Motor neuron (in vitro differentiated cells): ENCODE measurements at regions not wholly inside any gene's neighbourhood (a gene's known extent, or its start where the extent isn't known, plus 50 kb on each side); places are given as distances from the start of the nearest gene placed in this dataset.

Experiments
- ATAC-seq, 8 experiments: fragments of 200-7000 bp; cut with Tn5 transposase; replicated peaks in 6 of 8; 2 replicates each; pipeline ENCODE4 v1.8.0; 2021; ENCODE audit warnings: mild to moderate bottlenecking in 8 of 8, moderate library complexity in 8 of 8
- H3K27ac ChIP-seq, 2 donors: fragments of 250-450 bp; sonication (Bioruptor Pico); 2 replicates each; pipeline ENCODE4 v1.9.0; 2021; ENCODE audit warnings: antibody characterized with exemption in 2 of 2, mild to moderate bottlenecking in 2 of 2, moderate library complexity in 1 of 2
- H3K4me1 ChIP-seq, 2 donors: fragments of 250-450 bp; sonication (Bioruptor Pico); replicated peaks in 1 of 2; 2 replicates each; pipeline ENCODE4 v1.6.1; 2021; ENCODE audit warnings: antibody characterized with exemption in 2 of 2, mild to moderate bottlenecking in 2 of 2, moderate library complexity in 1 of 2
- H3K4me3 ChIP-seq, 5 donors: fragments of 250-450 bp; sonication (Bioruptor Pico); 2 replicates each; pipeline ENCODE4 v1.9.0; 2021; ENCODE audit warnings: antibody characterized with exemption in 5 of 5, mild to moderate bottlenecking in 5 of 5, moderate library complexity in 4 of 5
- WGBS, 10 experiments: fragments of 450-650 bp; shearing (Covaris generic); methylation state at CpG; one replicate each; pipeline ENCODE4 v1.0.0; 2022; 5-methylcytosine and 5-hydroxymethylcytosine counted together
- in situ Hi-C, 9 experiments: fragments of 400-800 bp; cut with MboI; loops; one replicate each; pipeline ENCODE4 v1.15.0; 2021; ENCODE audit warnings: low sequenced_read_pairs in 9 of 9, low pct_unique_long_range_greater_than_20kb in 2 of 9; ENCODE audit not compliant: unreplicated experiment in 9 of 9

DNA sequence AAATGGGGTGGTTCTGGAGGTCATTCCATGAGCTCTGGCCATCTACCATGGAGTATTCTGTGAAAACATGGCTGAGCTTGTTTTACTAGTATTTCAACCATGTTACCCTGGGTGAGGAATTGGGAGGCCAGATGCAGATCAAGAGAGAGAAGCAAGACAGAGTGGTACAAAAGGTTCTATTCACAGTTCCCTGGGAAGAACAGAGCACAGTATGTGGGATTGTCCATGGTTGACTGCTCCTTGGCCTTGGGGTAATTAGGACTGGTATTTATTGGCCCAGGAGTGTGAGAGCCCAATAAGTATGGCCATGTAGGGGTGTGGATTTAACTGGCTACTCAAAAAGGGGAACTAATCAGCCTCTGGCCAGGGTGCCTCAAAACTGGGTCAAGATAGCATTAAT, 239.7 kb upstream of the GATB start:
- Histone ChIP-seq H3K27ac (no peak overlapping the region), H3K4me3 (no peak overlapping the region), H3K4me1 (peaks cover 0 to 2% of the 10 kb centered on the region in 2 donors)
- no peak for ATAC-seq
- in situ Hi-C loops = no loop called here

DNA sequence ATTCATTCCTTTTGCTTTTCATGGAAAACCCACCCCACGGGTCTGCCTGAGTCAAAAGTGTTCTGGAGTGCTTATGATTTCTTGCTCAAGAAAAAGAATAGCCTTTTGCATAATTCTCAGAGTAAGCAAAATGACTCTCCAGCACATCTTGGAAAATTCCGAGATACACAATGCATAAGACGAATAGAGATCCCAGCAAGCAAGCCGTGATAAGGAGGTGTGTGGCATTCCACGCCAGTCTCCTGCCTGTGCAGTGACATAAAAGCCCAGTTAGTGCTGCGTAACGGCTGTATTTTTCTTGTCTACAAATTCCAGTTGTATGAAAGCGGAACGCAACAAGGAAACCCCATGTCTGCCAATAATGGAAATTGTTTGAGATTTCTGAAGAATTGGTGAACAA, 237.9 kb upstream of the GATB start:
- in situ Hi-C loops = no loop called here
- Histone ChIP-seq H3K27ac (no peak overlapping the region), H3K4me1 (peaks cover 0 to 2% of the 10 kb centered on the region in 2 donors), H3K4me3 (no peak overlapping the region)
- ATAC-seq = no peak
- 44 to 100% (median 87%) methylated on average over 1 to 9 of the region's 9 CpGs; no CpG with 5 or more reads in 2 of the 10 experiments for WGBS, 10 experiments

DNA sequence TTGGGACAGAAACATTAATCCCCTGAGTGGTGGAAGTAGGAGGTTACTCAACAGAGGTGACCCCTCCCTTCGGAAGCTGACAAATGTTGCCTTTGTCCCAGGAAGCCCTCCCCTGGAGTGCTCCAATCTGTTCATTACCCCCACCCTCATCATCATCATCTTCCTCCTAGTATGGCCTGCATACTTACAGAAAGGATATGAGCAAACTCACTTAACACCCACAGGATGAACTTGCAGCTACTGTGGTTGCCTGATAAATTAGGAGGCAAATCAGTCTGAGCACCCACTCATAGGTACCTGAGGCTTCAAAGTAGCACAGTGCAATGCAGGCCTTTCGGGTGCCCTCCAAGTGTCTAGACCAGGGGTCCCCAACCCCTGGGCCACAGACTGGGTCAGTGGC, 236.7 kb upstream of the GATB start:
- no peak overlapping the region for H3K4me3 ChIP-seq
- no peak for ATAC-seq
- H3K4me1 ChIP-seq = peaks cover 8 to 15% of the 10 kb centered on the region in 2 donors
- H3K27ac ChIP-seq = no peak overlapping the region
- 88% methylated on average over 2 of the region's 2 CpGs; no CpG with 5 or more reads in 9 of the 10 experiments for WGBS, 10 experiments
- in situ Hi-C loops = no loop called here

DNA sequence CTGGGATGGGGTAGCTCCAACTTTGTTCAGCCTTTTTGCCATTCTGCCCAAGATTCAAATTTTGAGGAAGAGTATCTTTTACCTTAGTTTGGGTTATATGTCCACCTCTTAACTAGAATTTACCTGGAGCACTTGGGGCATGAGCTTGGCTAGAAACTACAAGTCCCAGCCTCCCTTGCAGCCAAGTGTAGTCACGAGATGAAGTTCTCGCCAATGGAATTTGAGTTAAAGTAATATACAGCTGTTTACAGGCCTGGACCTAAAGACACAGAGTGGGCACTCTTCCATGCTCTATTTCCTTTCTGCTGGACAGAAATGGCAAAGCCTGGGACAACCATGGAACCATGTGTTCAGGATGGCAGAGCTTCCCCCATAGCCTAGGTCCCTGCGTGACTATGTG, 233.6 kb upstream of the GATB start:
- WGBS, 10 experiments = 90 to 100% (median 100%) methylated on average over 2 of the region's 3 CpGs; no CpG with 5 or more reads in 5 of the 10 experiments
- H3K4me3 ChIP-seq = no peak overlapping the region
- peaks cover 22 to 31% of the 10 kb centered on the region in 2 donors for H3K4me1 ChIP-seq
- in situ Hi-C loops = no loop called here
- no peak for ATAC-seq
- no peak overlapping the region for H3K27ac ChIP-seq

DNA sequence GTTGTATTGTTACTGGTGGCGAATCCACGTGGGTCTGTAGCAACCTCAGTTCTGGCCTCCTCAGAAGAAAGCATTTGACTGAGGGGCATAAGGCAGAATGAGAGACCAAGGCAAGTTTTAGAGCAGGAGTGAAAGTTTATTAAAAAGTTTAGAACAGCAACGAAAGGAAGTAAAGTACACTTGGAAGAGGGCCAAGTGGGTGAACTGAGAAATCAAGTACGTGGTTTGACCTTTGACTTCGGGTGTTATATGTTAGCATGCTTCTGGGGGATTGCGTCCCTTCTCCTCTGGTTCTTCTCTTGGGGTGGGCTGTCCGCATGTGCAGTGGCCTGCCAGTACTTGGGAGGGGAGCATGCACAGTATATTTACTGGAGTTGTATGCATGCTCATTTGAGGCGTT, 232.7 kb upstream of the GATB start:
- peaks cover 22 to 31% of the 10 kb centered on the region in 2 donors for H3K4me1 ChIP-seq
- 60 to 100% (median 86%) methylated on average over 1 to 7 of the region's 8 CpGs; no CpG with 5 or more reads in 1 of the 10 experiments for WGBS, 10 experiments
- H3K27ac ChIP-seq = no peak overlapping the region
- no peak overlapping the region for H3K4me3 ChIP-seq
- in situ Hi-C loops = no loop called here
- ATAC-seq = no peak

DNA sequence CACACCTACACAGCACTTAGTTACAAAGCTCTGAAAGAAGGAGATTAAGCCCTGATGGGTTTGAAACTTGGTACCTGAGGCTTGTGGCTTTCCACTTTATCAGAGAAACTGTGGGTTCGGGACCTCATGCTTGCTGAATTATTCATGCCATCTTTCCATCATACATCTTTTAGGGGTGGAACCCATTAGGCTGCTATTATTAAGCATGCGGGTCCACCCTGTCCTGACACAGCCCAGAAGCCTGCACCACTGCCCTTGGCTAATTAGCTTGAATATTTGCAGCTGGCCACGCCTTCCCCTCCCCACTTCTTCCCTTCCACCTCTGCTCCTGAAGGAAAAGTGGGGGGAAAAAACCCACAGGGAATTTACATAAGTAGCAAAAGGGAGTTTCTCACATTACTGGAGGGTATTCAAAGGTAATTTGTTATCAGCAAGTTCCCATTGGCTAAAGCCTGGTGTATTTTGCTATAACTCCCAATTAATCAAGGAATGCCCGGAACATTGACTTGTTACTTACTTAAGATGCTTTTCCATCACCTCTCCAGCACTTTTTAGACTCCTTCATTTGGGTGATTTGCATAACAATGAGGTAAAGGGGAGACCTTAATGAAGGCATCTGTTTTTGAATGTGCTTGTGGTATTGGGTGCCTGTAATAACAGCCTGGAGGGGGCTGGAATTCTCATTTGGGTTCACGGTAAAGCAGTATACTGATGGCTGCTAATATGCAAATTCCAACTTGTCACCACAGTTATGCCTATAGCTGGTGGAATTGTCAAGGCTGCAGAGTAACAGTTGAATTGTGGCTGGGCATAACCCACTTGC, 231.7 kb upstream of the GATB start:
- 0 to 73% (median 16%) methylated on average over 2 to 4 of the region's 5 CpGs; no CpG with 5 or more reads in 1 of the 10 experiments for WGBS, 10 experiments
- Histone ChIP-seq H3K4me3 (no peak overlapping the region), H3K27ac (no peak overlapping the region), H3K4me1 (peaks cover 22 to 29% of the 10 kb centered on the region in 2 donors)
- peak; percentile 34 to 95 (median 91) for ATAC-seq
- in situ Hi-C loops = no loop called here

DNA sequence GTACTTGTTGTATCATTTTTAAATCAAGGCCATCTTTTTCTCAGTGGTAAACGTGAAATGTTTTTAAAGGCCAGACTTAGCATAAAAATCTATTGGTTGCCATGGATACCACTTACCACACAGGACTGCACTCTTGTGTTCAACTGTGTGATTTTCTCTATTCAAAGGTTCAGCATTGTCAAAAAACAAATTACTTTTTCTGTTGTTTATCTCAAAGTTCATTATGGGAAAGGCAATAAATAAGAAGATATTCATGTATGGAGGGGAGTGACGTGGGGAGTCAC, 231.0 kb upstream of the GATB start:
- WGBS, 10 experiments = 7 to 78% (median 29%) methylated on average over 1 to 2 of the region's 2 CpGs; no CpG with 5 or more reads in 1 of the 10 experiments
- no peak overlapping the region for H3K4me3 ChIP-seq
- no peak overlapping the region for H3K27ac ChIP-seq
- in situ Hi-C loops = no loop called here
- ATAC-seq = peak in 5 of 8 experiments; percentile 53 to 85 (median 68)
- peaks cover 22 to 29% of the 10 kb centered on the region in 2 donors for H3K4me1 ChIP-seq

DNA sequence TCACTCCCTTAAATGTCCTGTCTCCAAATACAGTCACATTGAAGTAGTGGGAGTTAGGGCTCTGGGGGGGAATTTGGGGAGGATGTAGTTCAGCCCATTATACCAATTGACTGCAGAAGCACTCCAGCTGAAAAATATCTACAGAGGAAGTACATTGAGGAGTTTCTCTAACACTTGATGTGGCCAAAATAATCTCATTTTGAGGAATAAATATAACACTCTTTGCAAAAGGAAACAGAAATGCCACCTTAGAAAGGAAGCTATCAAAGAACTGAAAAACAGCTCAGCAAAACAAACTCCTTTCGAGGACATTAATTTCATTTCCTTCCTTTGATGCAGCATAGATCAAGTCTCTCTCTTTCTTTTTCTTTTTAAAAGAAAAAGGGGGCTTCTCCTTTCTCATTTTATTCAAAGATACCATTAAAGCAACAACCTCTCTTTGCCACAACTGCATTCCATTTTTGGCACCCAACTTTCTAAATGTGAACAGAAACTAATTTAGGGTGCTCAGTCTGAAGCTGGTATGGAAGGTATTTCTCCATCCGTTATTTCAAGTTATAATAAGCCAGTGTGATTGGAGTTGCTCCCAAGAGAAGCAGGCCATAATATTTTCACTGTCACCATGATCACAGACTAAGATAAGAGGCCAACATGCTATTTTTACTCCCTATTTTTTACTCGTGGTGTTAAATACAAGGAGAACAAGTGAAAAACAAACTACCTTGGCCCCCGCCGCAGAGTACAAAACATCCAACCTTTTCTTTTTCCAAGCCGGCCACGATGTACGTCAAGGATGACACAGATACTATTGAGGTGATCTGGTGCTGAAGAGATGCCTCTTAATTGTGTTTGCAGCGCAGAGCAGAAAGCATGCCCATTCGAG, 230.4 kb upstream of the GATB start:
- in situ Hi-C loops = no loop called here

DNA sequence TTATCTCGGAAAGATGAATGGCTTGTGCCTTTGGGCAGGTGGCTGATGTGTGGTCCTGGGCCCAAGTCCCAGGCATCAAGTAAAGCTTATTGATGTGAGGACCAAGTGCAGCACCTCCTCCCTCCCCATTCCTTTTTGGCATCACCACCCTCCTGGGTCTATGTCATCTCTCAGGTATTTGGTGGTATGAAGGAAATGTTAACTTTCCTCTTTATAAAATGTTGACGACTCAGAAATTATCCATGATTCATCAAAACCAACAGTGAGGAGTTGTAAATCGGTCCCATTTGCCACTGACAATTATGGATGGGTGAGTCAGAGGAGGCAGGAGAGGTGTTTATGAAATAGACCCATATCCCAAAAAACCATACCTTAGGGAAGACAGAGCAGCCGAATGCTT, 229.4 kb upstream of the GATB start:
- Histone ChIP-seq H3K27ac (no peak overlapping the region), H3K4me1 (peaks cover 22 to 29% of the 10 kb centered on the region in 2 donors), H3K4me3 (no peak overlapping the region)
- 14 to 95% (median 40%) methylated on average over 1 to 4 of the region's 4 CpGs; no CpG with 5 or more reads in 3 of the 10 experiments for WGBS, 10 experiments
- peak in 2 of 8 experiments; percentile 8 to 41 for ATAC-seq
- in situ Hi-C loops = no loop called here

More for the DNA sequence above, 230.4 kb upstream of the GATB start:
- Histone ChIP-seq H3K27ac (no peak overlapping the region), H3K4me3 (no peak overlapping the region), H3K4me1 (peaks cover 22 to 29% of the 10 kb centered on the region in 2 donors)
- peak in 5 of 8 experiments; percentile 55 to 85 (median 65) for ATAC-seq
- 26 to 92% (median 59%) methylated on average over 2 to 10 of the region's 10 CpGs for WGBS, 10 experiments

DNA sequence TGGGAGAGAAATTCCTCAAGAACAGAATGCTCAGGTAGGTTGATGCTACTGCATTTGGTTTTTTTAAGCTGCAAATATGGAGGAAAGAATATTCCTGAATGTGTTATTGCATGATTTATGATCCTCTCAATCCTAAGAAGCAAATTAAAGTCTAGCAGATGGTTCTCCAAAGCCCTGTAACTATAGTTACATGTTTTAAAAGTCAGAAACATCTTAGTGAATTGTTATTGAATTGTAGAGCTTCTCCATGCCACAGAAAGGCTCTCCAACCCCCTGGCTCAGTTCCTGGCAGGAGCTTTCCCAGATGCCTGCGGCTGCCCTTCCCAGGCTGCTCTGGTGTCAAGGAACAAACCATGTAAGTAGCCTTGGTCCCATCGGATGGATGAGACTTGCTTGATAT, 227.8 kb upstream of the GATB start:
- Histone ChIP-seq H3K4me1 (peaks cover 26 to 32% of the 10 kb centered on the region in 2 donors), H3K27ac (no peak overlapping the region), H3K4me3 (no peak overlapping the region)
- no peak for ATAC-seq
- in situ Hi-C loops = no loop called here
- WGBS, 10 experiments = 71 to 100% (median 86%) methylated on average over 1 to 2 of the region's 2 CpGs; no CpG with 5 or more reads in 7 of the 10 experiments

DNA sequence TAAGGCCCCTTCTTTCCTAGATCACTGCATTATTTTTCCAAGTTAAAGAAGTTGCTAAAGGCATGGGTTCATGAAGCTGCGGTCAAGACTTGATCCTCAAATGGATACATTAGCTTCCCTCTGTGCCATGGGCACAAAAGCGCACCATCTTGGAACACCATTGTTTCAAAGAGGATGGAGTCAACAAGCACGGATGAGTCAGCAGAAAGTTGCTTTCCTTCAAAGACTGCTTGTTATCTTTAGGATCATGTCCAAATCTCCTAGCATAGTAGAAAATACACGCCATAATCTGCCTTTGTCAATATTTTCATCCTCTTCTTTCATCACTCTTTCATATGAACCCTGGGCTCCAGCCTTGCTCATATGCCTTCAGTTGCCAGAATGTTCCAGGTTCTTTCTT, 226.8 kb upstream of the GATB start:
- in situ Hi-C loops = no loop called here
- 60 to 100% (median 98%) methylated on average over 1 to 4 of the region's 4 CpGs; no CpG with 5 or more reads in 1 of the 10 experiments for WGBS, 10 experiments
- H3K27ac ChIP-seq = no peak overlapping the region
- no peak for ATAC-seq
- no peak overlapping the region for H3K4me3 ChIP-seq
- H3K4me1 ChIP-seq = peaks cover 23 to 30% of the 10 kb centered on the region in 2 donors

DNA sequence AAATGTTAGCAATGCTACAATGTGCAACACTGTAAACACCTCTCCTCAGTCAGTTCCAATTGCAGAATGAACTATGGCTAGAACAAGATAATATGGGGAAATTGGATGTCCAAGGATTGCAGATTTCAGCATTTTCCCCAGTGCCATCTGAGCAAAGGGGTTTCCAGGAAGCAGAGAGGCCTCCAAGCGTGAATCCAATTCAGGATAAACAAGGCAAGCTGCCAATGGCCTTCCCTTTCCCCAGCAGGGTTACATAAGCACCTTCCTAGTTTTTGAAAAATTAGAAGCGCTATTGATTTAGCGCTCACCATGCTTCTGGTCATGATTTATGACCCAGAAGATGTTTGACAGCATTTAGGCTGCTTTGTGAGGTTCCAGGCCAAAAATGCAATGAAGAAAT, 223.0 kb upstream of the GATB start:
- WGBS, 10 experiments = 77 to 100% (median 90%) methylated on average over 1 to 3 of the region's 3 CpGs; no CpG with 5 or more reads in 3 of the 10 experiments
- peak in 2 of 8 experiments; percentile 21 to 50 for ATAC-seq
- Histone ChIP-seq H3K27ac (no peak overlapping the region), H3K4me1 (peaks cover 9 to 12% of the 10 kb centered on the region in 2 donors), H3K4me3 (no peak overlapping the region)
- in situ Hi-C loops = no loop called here

DNA sequence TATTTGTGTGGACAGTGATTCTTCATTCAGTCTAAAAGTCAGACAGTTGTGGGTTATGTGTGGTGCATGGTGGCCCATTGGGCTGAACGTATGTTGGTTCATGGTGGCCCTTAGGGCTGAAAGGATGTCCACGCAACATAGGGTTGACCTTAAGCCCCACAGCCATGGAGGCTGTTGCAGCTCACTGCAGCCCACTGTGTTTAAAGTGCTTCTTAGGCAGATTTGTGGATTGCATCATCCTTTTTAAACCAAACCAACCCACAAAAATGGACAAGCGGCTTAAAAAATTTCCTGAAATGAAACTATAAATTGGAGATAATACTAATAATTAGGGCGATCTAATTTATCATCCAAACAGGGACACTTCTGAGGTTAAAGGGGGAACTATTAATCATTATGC, 219.0 kb upstream of the GATB start:
- in situ Hi-C loops = no loop called here
- Histone ChIP-seq H3K27ac (no peak overlapping the region), H3K4me3 (no peak overlapping the region), H3K4me1 (peaks cover 9 to 12% of the 10 kb centered on the region in 2 donors)
- WGBS, 10 experiments = 59 to 100% (median 91%) methylated on average over 1 to 3 of the region's 4 CpGs; no CpG with 5 or more reads in 2 of the 10 experiments
- ATAC-seq = peak in 1 of 8 experiments; percentile 77
